ENCODE measurements at regions not wholly inside any gene's neighbourhood (a gene's known extent, or its start where the extent isn't known, plus 50 kb on each side); places are given as distances from the start of the nearest gene placed in this dataset.

- H3K27me3 ChIP-seq (ENCODE audit: insufficient read depth, low read length, poor library complexity, severe bottlenecking): peaks cover 4% of the 10 kb centered on the region
- no peaks in the 10 kb centered on the region for H3K4me1 ChIP-seq (ENCODE audit: insufficient read depth, low read length, poor library complexity, severe bottlenecking)
- H3K9ac ChIP-seq (ENCODE audit: low read depth, low read length, poor library complexity, severe bottlenecking): no peak overlapping the region
- no peaks in the 10 kb centered on the region for H3K79me2 ChIP-seq (ENCODE audit: insufficient read depth, low read length)
- H3K4me2 ChIP-seq (ENCODE audit: low read depth, low read length, poor library complexity, severe bottlenecking): no peak overlapping the region
- no peaks in the 10 kb centered on the region for H3F3A ChIP-seq (ENCODE audit: low read depth)
- no peaks in the 10 kb centered on the region for H3K9me2 ChIP-seq (replicated peaks; ENCODE audit: low read depth, low read length)
- TF ChIP-seq EZH2phosphoT487 (IDR thresholded peaks at IDR 0.05; ENCODE audit: borderline replicate concordance) (no peak), CTCF (conservative IDR thresholded peaks at IDR 0.05; ENCODE audit: low read length) (no peak)
- no peaks in the 10 kb centered on the region for H4K20me1 ChIP-seq (ENCODE audit: insufficient read depth, low read length, poor library complexity, severe bottlenecking)
- H2AFZ ChIP-seq (ENCODE audit: low read length): no peak overlapping the region
- H3K36me3 ChIP-seq (ENCODE audit: insufficient read depth, low read length): no peaks in the 10 kb centered on the region
- H3K4me3 ChIP-seq (ENCODE audit: low read length, poor library complexity, severe bottlenecking): no peak overlapping the region
- H3K9me3 ChIP-seq (ENCODE audit: insufficient read depth, low read depth, low read length): no peaks in the 10 kb centered on the region
These were observed 150.6 kb upstream of the FUT8 start for GRCh38 chr14:65261946-65262345.

- H2AFZ ChIP-seq (ENCODE audit: low read length): no peak overlapping the region
- TF ChIP-seq EZH2phosphoT487 (IDR thresholded peaks at IDR 0.05; ENCODE audit: borderline replicate concordance): no peak
- TF ChIP-seq CTCF (conservative IDR thresholded peaks at IDR 0.05; ENCODE audit: low read length): no peak
- H3K4me1 ChIP-seq (ENCODE audit: insufficient read depth, low read length, poor library complexity, severe bottlenecking): no peaks in the 10 kb centered on the region
These were observed 149.2 kb upstream of the FUT8 start for GRCh38 chr14:65263177-65263788.

GRCh38 chr14:65267856-65268255 is 144.7 kb upstream of the FUT8 start:
- H3K27me3 ChIP-seq (ENCODE audit: insufficient read depth, low read length, poor library complexity, severe bottlenecking): no peaks in the 10 kb centered on the region
- H4K20me1 ChIP-seq (ENCODE audit: insufficient read depth, low read length, poor library complexity, severe bottlenecking): no peaks in the 10 kb centered on the region
- H3F3A ChIP-seq (ENCODE audit: low read depth): no peaks in the 10 kb centered on the region
- no peak overlapping the region for H2AFZ ChIP-seq (ENCODE audit: low read length)
- no peaks in the 10 kb centered on the region for H3K36me3 ChIP-seq (ENCODE audit: insufficient read depth, low read length)
- no peak for TF ChIP-seq EZH2phosphoT487 (IDR thresholded peaks at IDR 0.05; ENCODE audit: borderline replicate concordance)
- TF ChIP-seq CTCF (conservative IDR thresholded peaks at IDR 0.05; ENCODE audit: low read length): no peak
- no peaks in the 10 kb centered on the region for H3K4me1 ChIP-seq (ENCODE audit: insufficient read depth, low read length, poor library complexity, severe bottlenecking)
- H3K4me3 ChIP-seq (ENCODE audit: low read length, poor library complexity, severe bottlenecking): no peak overlapping the region
- H3K79me2 ChIP-seq (ENCODE audit: insufficient read depth, low read length): no peaks in the 10 kb centered on the region
- no peak overlapping the region for H3K4me2 ChIP-seq (ENCODE audit: low read depth, low read length, poor library complexity, severe bottlenecking)
- H3K9me2 ChIP-seq (replicated peaks; ENCODE audit: low read depth, low read length): no peaks in the 10 kb centered on the region
- no peak overlapping the region for H3K9ac ChIP-seq (ENCODE audit: low read depth, low read length, poor library complexity, severe bottlenecking)
- H3K9me3 ChIP-seq (ENCODE audit: insufficient read depth, low read depth, low read length): no peaks in the 10 kb centered on the region

More at GRCh38 chr14:65263177-65263788, 149.2 kb upstream of the FUT8 start:
- no peaks in the 10 kb centered on the region for H3K79me2 ChIP-seq (ENCODE audit: insufficient read depth, low read length)
- no peak overlapping the region for H3K4me2 ChIP-seq (ENCODE audit: low read depth, low read length, poor library complexity, severe bottlenecking)
- H3K9me3 ChIP-seq (ENCODE audit: insufficient read depth, low read depth, low read length): no peaks in the 10 kb centered on the region
- H3K4me3 ChIP-seq (ENCODE audit: low read length, poor library complexity, severe bottlenecking): no peak overlapping the region
- no peaks in the 10 kb centered on the region for H3F3A ChIP-seq (ENCODE audit: low read depth)
- H3K36me3 ChIP-seq (ENCODE audit: insufficient read depth, low read length): no peaks in the 10 kb centered on the region
- H3K27me3 ChIP-seq (ENCODE audit: insufficient read depth, low read length, poor library complexity, severe bottlenecking): peaks cover 4% of the 10 kb centered on the region
- H4K20me1 ChIP-seq (ENCODE audit: insufficient read depth, low read length, poor library complexity, severe bottlenecking): no peaks in the 10 kb centered on the region
- H3K9me2 ChIP-seq (replicated peaks; ENCODE audit: low read depth, low read length): no peaks in the 10 kb centered on the region
- H3K9ac ChIP-seq (ENCODE audit: low read depth, low read length, poor library complexity, severe bottlenecking): no peak overlapping the region
